Activated naive CD8-positive, alpha-beta T cell treated with anti-CD3 and anti-CD28 coated beads, Interleukin-2, amount 50 U/mL, for 16 hours (primary cell): ENCODE measurements at regions not wholly inside any gene's neighbourhood (a gene's known extent, or its start where the extent isn't known, plus 50 kb on each side); places are given as distances from the start of the nearest gene placed in this dataset.
"Not testable (repeated sequence)": the region's sequence is repeated elsewhere in the genome, so short reads cannot be mapped to it uniquely, and the experiment has no call there.

Experiments used
- DNase-seq: peaks from one replicate; pipeline ENCODE4 v3.0.0-alpha.2; 2020; ENCODE audit warnings: low read depth, low spot score

GRCh38 chr1:48084826-48085225, 87.6 kb upstream of the TRABD2B start:
- no peak for DNase-seq

GRCh38 chr1:48082271-48082962, 85.2 kb upstream of the TRABD2B start:
- DNase-seq = no peak

- no peak for DNase-seq
These were observed 83.4 kb upstream of the TRABD2B start for GRCh38 chr1:48080331-48081255.

GRCh38 chr1:48079096-48079495, 81.9 kb upstream of the TRABD2B start:
- no peak for DNase-seq

- no peak for DNase-seq
These were observed 80.6 kb upstream of the TRABD2B start for GRCh38 chr1:48077795-48078222.

GRCh38 chr1:48076017-48076416, 78.8 kb upstream of the TRABD2B start:
- DNase-seq = no peak

- DNase-seq = no peak
These were observed 76.8 kb upstream of the TRABD2B start for GRCh38 chr1:48073798-48074530.

- no peak for DNase-seq
These were observed 74.3 kb upstream of the TRABD2B start for GRCh38 chr1:48071513-48071912.

- DNase-seq = no peak
These were observed 73.2 kb upstream of the TRABD2B start for GRCh38 chr1:48070396-48070750.

- no peak for DNase-seq
These were observed 72.6 kb upstream of the TRABD2B start for GRCh38 chr1:48069662-48070395.

- no peak for DNase-seq
These were observed 71.0 kb upstream of the TRABD2B start for GRCh38 chr1:48068206-48068605.

- no peak for DNase-seq
These were observed 69.8 kb upstream of the TRABD2B start for GRCh38 chr1:48066936-48067335.

GRCh38 chr1:48064693-48065092, 67.5 kb upstream of the TRABD2B start:
- DNase-seq = not testable (repeated sequence)

- no peak for DNase-seq
These were observed 65.2 kb upstream of the TRABD2B start for GRCh38 chr1:48062353-48062752.

GRCh38 chr1:48061162-48062136, 64.3 kb upstream of the TRABD2B start:
- no peak for DNase-seq

- DNase-seq = no peak
These were observed 62.1 kb upstream of the TRABD2B start for GRCh38 chr1:48059289-48059688.

GRCh38 chr1:48058135-48059025, 61.2 kb upstream of the TRABD2B start:
- no peak for DNase-seq

- no peak for DNase-seq
These were observed 60.1 kb upstream of the TRABD2B start for GRCh38 chr1:48057249-48057648.
